ENCODE measurements at regions not wholly inside any gene's neighbourhood (a gene's known extent, or its start where the extent isn't known, plus 50 kb on each side); places are given as distances from the start of the nearest gene placed in this dataset.

DNA sequence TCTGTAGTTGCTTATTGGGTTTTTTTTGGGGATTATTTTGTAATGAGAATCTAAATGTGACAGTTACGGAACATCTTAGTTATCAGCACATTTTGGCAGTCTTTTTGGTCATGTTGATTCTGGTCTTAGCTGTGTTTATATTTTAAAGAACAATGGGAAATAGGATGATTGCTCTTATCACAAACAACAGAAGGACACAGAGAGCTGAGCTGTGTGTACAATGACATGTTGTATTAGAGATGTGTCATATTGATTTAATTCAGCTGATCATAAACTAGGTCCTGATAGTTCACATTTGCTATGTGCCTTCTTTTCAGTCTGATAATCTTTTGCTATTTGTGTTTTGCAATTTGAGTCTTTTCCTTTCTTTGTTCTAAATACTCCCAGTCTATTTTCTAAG lies 781.7 kb downstream of the TRHDE start:
- Histone ChIP-seq H3K27me3 (ENCODE audit: low read depth, low read length) (no peaks in the 10 kb centered on the region), H3K36me3 (ENCODE audit: control insufficient read depth in 1 of 2, insufficient read depth in 2 of 2, low read length in 2 of 2) (no peaks in the 10 kb centered on the region), H3K4me1 (ENCODE audit: control insufficient read depth in 1 of 2, insufficient read depth in 2 of 2, low read length in 2 of 2) (no peaks in the 10 kb centered on the region), H3K27ac (ENCODE audit: low read length) (no peak overlapping the region), H3K9me3 (ENCODE audit: control insufficient read depth in 1 of 2, low read length in 2 of 2) (peaks cover 0 to 2% of the 10 kb centered on the region in 2 donors), H3K4me3 (ENCODE audit: low read depth in 1 of 2, low read length in 2 of 2) (no peak overlapping the region)

DNA sequence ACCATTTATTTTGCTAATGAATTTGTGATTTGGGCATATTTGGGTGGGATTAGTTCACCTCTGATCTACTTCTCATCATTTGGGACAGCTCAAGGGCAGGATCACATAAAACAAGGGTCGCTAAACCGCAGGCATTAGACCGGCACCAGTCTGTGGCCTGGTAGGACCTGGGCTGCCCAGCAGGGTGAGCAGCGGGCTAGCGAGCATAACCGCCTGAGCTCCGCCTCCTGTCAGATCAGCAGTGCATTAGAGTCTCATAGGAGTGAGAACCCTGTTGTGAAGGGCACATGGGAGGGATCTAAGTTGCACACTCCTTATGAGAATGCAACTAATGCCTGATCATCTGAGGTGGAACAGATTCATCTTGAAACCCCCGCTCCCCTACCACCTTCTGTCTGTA lies 785.3 kb downstream of the TRHDE start:
- no peaks in the 10 kb centered on the region for H3K27me3 ChIP-seq (ENCODE audit: low read depth, low read length)
- H3K4me1 ChIP-seq (ENCODE audit: control insufficient read depth in 1 of 2, insufficient read depth in 2 of 2, low read length in 2 of 2): no peaks in the 10 kb centered on the region
- no peak overlapping the region for H3K27ac ChIP-seq (ENCODE audit: low read length)
- no peaks in the 10 kb centered on the region for H3K36me3 ChIP-seq (ENCODE audit: control insufficient read depth in 1 of 2, insufficient read depth in 2 of 2, low read length in 2 of 2)
- no peak overlapping the region for H3K4me3 ChIP-seq (ENCODE audit: low read depth in 1 of 2, low read length in 2 of 2)
- H3K9me3 ChIP-seq (ENCODE audit: control insufficient read depth in 1 of 2, low read length in 2 of 2): no peaks in the 10 kb centered on the region

DNA sequence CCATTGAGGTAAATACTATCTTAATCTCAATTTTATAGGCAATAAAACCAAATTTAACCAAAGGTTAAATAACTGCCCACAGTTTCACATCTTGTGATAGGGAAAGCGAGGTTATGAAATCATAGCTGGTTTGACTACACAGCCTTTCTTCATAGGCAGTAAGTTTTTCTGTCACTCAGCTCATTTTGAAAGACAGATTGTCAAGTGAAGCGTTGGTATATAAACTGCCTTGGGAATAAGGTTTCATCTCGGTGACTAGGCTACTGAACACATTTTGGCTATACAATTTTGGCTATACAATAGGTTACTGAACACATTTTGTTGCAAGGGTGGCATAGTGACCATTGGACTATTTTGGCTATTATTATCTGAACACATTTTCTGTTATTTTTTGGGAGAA lies 793.7 kb downstream of the TRHDE start:
- no peaks in the 10 kb centered on the region for H3K36me3 ChIP-seq (ENCODE audit: control insufficient read depth in 1 of 2, insufficient read depth in 2 of 2, low read length in 2 of 2)
- H3K4me3 ChIP-seq (ENCODE audit: low read depth in 1 of 2, low read length in 2 of 2): no peak overlapping the region
- no peaks in the 10 kb centered on the region for H3K4me1 ChIP-seq (ENCODE audit: control insufficient read depth in 1 of 2, insufficient read depth in 2 of 2, low read length in 2 of 2)
- no peaks in the 10 kb centered on the region for H3K9me3 ChIP-seq (ENCODE audit: control insufficient read depth in 1 of 2, low read length in 2 of 2)
- no peaks in the 10 kb centered on the region for H3K27me3 ChIP-seq (ENCODE audit: low read depth, low read length)
- H3K27ac ChIP-seq (ENCODE audit: low read length): no peak overlapping the region

DNA sequence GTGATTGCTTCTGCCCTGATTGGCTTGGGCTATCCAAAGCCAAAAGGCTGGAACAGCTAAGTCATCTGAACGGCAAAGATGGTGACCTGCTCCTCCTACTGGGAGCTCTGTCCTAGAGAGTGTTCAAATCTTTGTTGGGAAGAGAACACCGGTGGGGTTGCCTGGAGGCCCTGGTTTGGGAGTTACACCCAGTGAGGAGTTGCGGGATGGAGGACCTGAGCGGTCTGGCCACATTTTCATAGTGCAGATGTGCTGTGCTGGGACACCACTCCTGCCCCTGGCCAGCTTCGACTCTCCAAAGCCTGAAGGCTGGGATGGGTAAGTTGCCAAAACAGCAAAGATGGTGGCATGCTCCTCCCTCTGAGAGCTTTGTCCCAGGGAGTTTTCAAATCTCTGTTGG lies 795.4 kb downstream of the TRHDE start:
- Histone ChIP-seq H3K4me3 (ENCODE audit: low read depth in 1 of 2, low read length in 2 of 2) (no peak overlapping the region), H3K27me3 (ENCODE audit: low read depth, low read length) (no peaks in the 10 kb centered on the region), H3K36me3 (ENCODE audit: control insufficient read depth in 1 of 2, insufficient read depth in 2 of 2, low read length in 2 of 2) (no peaks in the 10 kb centered on the region), H3K4me1 (ENCODE audit: control insufficient read depth in 1 of 2, insufficient read depth in 2 of 2, low read length in 2 of 2) (no peaks in the 10 kb centered on the region), H3K9me3 (ENCODE audit: control insufficient read depth in 1 of 2, low read length in 2 of 2) (no peaks in the 10 kb centered on the region), H3K27ac (ENCODE audit: low read length) (no peak overlapping the region)

DNA sequence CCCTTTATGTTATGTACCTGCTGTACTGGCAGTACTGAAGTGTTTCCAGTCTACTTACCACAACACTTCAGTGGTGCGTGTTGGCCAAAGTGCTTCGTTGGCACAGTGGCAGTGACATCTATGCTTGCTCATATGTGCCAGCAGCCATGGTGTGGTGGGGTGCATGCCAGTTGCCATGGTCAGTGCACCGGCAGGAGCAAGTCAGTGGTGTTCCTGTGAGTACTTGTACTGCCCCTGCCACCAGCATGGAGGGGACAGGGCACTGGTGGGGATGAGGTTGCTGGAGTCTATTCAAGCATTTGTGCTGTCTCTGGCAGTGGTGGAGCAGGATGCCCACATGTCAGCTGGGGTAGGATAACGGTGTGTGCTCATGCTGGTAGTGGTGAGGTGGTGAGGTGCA lies 800.0 kb downstream of the TRHDE start:
- Histone ChIP-seq H3K27me3 (ENCODE audit: low read depth, low read length) (no peaks in the 10 kb centered on the region), H3K36me3 (ENCODE audit: control insufficient read depth in 1 of 2, insufficient read depth in 2 of 2, low read length in 2 of 2) (no peaks in the 10 kb centered on the region), H3K4me3 (ENCODE audit: low read depth in 1 of 2, low read length in 2 of 2) (no peak overlapping the region), H3K27ac (ENCODE audit: low read length) (no peak overlapping the region), H3K9me3 (ENCODE audit: control insufficient read depth in 1 of 2, low read length in 2 of 2) (peaks cover 0 to 4% of the 10 kb centered on the region in 2 donors), H3K4me1 (ENCODE audit: control insufficient read depth in 1 of 2, insufficient read depth in 2 of 2, low read length in 2 of 2) (no peaks in the 10 kb centered on the region)

DNA sequence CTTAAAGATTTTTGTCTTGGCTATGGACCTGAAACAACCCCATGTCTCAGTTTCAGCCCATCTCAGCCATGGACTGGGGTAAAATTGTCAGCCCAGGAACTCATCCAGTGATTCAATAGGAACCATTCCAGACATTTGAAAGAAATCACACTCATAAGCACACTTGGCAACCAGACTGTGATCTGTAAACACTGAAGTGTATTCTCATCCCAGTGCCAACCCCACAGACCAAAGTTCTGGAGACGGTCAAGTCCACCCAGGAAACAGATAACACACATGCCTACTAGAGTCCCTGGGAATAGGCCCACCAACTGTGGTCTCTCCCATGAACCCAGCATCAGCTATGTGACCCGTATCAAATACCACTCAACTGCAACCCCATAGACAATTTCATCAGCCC lies 804.6 kb downstream of the TRHDE start:
- Histone ChIP-seq H3K27me3 (ENCODE audit: low read depth, low read length) (no peaks in the 10 kb centered on the region), H3K4me1 (ENCODE audit: control insufficient read depth in 1 of 2, insufficient read depth in 2 of 2, low read length in 2 of 2) (no peaks in the 10 kb centered on the region), H3K9me3 (ENCODE audit: control insufficient read depth in 1 of 2, low read length in 2 of 2) (peaks cover 0 to 4% of the 10 kb centered on the region in 2 donors), H3K4me3 (ENCODE audit: low read depth in 1 of 2, low read length in 2 of 2) (no peak overlapping the region), H3K27ac (ENCODE audit: low read length) (no peak overlapping the region), H3K36me3 (ENCODE audit: control insufficient read depth in 1 of 2, insufficient read depth in 2 of 2, low read length in 2 of 2) (no peaks in the 10 kb centered on the region)

DNA sequence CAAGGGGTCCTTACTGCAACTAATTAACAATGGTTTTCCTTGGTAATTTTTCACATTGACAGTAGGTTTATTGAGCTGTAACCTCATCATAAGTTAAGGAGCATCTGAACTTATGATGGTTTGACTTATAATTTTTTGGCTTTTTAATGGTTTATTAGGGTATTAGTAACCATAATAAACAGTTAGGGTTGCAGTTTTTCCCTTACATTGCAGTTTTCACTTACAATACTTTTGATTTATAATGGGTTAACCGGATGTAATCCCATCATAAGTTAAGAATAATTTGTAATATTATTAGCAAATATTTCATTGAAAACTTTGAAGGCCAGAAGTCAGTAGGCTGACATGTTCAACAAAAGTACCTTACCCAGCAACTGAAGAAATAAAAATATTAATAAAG lies 811.6 kb downstream of the TRHDE start:
- Histone ChIP-seq H3K36me3 (ENCODE audit: control insufficient read depth in 1 of 2, insufficient read depth in 2 of 2, low read length in 2 of 2) (no peaks in the 10 kb centered on the region), H3K4me1 (ENCODE audit: control insufficient read depth in 1 of 2, insufficient read depth in 2 of 2, low read length in 2 of 2) (no peaks in the 10 kb centered on the region), H3K9me3 (ENCODE audit: control insufficient read depth in 1 of 2, low read length in 2 of 2) (peaks cover 0 to 2% of the 10 kb centered on the region in 2 donors), H3K4me3 (ENCODE audit: low read depth in 1 of 2, low read length in 2 of 2) (no peak overlapping the region), H3K27ac (ENCODE audit: low read length) (no peak overlapping the region), H3K27me3 (ENCODE audit: low read depth, low read length) (no peaks in the 10 kb centered on the region)

DNA sequence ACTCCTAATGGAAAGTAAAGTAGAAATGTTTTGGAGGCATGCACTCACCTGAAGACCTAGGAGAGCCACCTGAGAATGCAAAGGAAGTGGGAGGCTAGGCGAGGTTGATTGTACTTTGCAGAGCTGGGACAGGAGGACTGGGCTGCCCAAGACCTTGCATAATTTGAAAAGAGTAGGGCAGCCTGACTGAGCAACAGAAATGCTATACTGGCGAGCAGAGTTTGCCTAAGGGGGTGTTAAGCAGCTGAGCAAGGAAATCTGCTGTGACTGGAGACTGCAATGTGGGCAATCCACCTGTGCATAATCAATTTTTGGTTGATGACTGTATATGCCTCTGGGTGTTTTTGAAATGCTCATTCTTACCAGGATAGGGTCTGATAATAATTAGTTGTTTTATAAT lies 834.1 kb downstream of the TRHDE start:
- no peak overlapping the region for H3K27ac ChIP-seq (ENCODE audit: low read length)
- H3K36me3 ChIP-seq (ENCODE audit: control insufficient read depth in 1 of 2, insufficient read depth in 2 of 2, low read length in 2 of 2): no peaks in the 10 kb centered on the region
- H3K9me3 ChIP-seq (ENCODE audit: control insufficient read depth in 1 of 2, low read length in 2 of 2): no peaks in the 10 kb centered on the region
- no peak overlapping the region for H3K4me3 ChIP-seq (ENCODE audit: low read depth in 1 of 2, low read length in 2 of 2)
- no peaks in the 10 kb centered on the region for H3K4me1 ChIP-seq (ENCODE audit: control insufficient read depth in 1 of 2, insufficient read depth in 2 of 2, low read length in 2 of 2)
- no peaks in the 10 kb centered on the region for H3K27me3 ChIP-seq (ENCODE audit: low read depth, low read length)

DNA sequence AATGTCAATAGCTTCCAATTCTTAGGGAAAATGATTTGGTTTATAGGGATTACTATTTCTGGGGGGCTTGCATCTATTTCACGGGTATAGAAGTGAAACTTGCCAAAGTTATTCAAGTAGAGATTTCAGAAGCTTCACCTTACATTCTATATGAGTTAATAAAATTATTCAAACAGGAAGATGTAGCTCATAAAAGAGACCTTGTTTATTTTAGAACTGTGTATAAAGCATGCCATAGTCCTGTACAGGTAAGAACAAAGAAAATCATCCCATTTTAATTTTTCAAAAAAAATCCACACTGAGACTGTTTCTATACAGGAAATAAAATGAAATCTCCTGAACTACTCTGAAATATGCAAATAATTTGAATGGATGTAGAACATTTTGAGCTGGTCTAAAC lies 834.7 kb downstream of the TRHDE start:
- Histone ChIP-seq H3K9me3 (ENCODE audit: control insufficient read depth in 1 of 2, low read length in 2 of 2) (no peaks in the 10 kb centered on the region), H3K36me3 (ENCODE audit: control insufficient read depth in 1 of 2, insufficient read depth in 2 of 2, low read length in 2 of 2) (no peaks in the 10 kb centered on the region), H3K27me3 (ENCODE audit: low read depth, low read length) (no peaks in the 10 kb centered on the region), H3K4me1 (ENCODE audit: control insufficient read depth in 1 of 2, insufficient read depth in 2 of 2, low read length in 2 of 2) (no peaks in the 10 kb centered on the region), H3K27ac (ENCODE audit: low read length) (no peak overlapping the region), H3K4me3 (ENCODE audit: low read depth in 1 of 2, low read length in 2 of 2) (no peak overlapping the region)

DNA sequence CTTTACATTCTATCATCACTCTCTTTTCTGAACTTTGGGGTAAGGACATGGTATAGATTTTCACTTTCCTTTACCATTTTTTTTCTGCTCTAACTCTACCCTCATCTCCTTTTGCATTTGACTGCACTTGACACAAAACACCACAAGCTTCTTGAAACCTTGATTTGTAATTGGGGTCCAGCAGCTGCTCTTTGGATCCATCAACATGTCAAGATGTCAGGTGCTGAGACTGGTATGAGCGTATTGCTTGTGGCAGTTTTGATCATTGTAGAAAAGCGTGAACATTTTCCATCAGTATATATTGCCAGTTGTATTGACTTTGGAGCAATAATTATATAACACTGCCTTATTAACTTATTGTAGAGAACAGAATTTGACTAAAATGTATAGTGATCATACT lies 838.6 kb downstream of the TRHDE start:
- Histone ChIP-seq H3K27ac (ENCODE audit: low read length) (no peak overlapping the region), H3K9me3 (ENCODE audit: control insufficient read depth in 1 of 2, low read length in 2 of 2) (no peaks in the 10 kb centered on the region), H3K27me3 (ENCODE audit: low read depth, low read length) (no peaks in the 10 kb centered on the region), H3K4me1 (ENCODE audit: control insufficient read depth in 1 of 2, insufficient read depth in 2 of 2, low read length in 2 of 2) (no peaks in the 10 kb centered on the region), H3K36me3 (ENCODE audit: control insufficient read depth in 1 of 2, insufficient read depth in 2 of 2, low read length in 2 of 2) (no peaks in the 10 kb centered on the region), H3K4me3 (ENCODE audit: low read depth in 1 of 2, low read length in 2 of 2) (no peak overlapping the region)

DNA sequence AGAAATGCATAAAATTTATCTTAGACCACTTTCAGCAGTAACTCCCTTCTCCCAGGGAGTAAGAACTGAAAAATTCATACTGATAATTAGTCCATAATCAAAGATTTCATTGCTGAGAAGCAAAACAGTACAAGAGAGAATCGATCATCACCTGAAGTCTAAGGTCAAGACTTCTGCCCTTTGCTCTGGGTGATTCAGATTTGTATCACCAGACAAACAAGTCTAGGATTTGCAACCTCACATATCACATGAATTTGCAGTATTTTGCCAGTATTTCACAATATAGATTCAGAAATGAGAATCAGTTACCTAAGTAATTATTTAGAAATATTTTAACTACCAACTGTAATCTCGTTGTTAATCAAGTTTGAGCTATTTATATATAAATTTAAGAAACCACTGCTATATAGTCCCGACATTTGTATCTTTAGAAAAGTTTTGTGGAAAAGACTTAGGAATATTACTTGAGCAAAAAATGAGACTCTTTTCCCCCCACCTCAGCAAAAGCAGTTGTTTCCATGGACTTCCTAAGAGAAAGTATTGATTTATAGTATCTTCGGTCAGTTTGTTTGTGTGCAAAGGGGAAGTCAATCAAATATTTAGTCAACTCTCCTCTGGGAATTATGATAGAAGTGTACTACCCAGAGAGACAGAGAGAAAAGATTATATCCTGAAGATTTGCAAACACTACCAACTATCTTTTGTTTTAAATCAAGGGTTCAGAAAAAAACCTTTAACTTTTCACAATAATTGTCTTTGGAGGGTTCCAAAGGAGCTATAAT lies 840.1 kb downstream of the TRHDE start:
- H3K27me3 ChIP-seq (ENCODE audit: low read depth, low read length): no peaks in the 10 kb centered on the region
- H3K4me1 ChIP-seq (ENCODE audit: control insufficient read depth in 1 of 2, insufficient read depth in 2 of 2, low read length in 2 of 2): no peaks in the 10 kb centered on the region
- H3K36me3 ChIP-seq (ENCODE audit: control insufficient read depth in 1 of 2, insufficient read depth in 2 of 2, low read length in 2 of 2): no peaks in the 10 kb centered on the region
- H3K9me3 ChIP-seq (ENCODE audit: control insufficient read depth in 1 of 2, low read length in 2 of 2): no peaks in the 10 kb centered on the region
- H3K27ac ChIP-seq (ENCODE audit: low read length): no peak overlapping the region
- no peak overlapping the region for H3K4me3 ChIP-seq (ENCODE audit: low read depth in 1 of 2, low read length in 2 of 2)

DNA sequence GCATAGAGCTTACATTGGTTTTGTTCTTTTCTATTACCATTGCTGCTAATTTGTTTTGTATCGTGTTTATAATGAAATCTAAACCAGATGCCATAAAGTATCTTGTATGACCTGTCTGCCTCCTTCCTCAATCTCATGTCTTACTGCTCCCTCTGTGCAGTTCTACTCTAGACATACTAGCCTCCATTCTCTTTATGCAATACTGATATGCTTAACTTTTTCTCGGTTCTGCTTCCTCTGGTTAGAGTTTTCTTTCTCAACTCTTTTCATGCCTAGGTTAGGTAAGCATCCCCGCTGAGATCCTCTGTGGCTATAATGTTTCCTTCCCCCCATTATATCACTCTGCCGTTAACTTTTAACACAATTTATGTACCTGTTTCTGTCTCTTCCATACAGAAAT lies 852.3 kb downstream of the TRHDE start:
- H3K36me3 ChIP-seq (ENCODE audit: control insufficient read depth in 1 of 2, insufficient read depth in 2 of 2, low read length in 2 of 2): no peaks in the 10 kb centered on the region
- no peak overlapping the region for H3K27ac ChIP-seq (ENCODE audit: low read length)
- H3K27me3 ChIP-seq (ENCODE audit: low read depth, low read length): no peaks in the 10 kb centered on the region
- no peaks in the 10 kb centered on the region for H3K4me1 ChIP-seq (ENCODE audit: control insufficient read depth in 1 of 2, insufficient read depth in 2 of 2, low read length in 2 of 2)
- no peaks in the 10 kb centered on the region for H3K9me3 ChIP-seq (ENCODE audit: control insufficient read depth in 1 of 2, low read length in 2 of 2)
- H3K4me3 ChIP-seq (ENCODE audit: low read depth in 1 of 2, low read length in 2 of 2): no peak overlapping the region

Data from muscle layer of duodenum (tissue), 2 donors.